Keratinocyte (primary cell): ENCODE measurements at regions not wholly inside any gene's neighbourhood (a gene's known extent, or its start where the extent isn't known, plus 50 kb on each side); places are given as distances from the start of the nearest gene placed in this dataset.

ENCODE experiments used
- DNase-seq: peaks from one replicate; pipeline ENCODE4 v3.0.0-alpha.2; 2011; ENCODE audit warnings: low read depth, missing footprints, low spot score
- FAIRE-seq: peaks from 2 replicates; lab custom pipeline; 2011; peaks lifted over from hg19 to GRCh38; lab: Jason Lieb, UNC
- H2AFZ ChIP-seq: 2 replicates; pipeline ENCODE4 v1.6.0; 2012; ENCODE audit warnings: low read length, control low read depth, inconsistent platforms; ENCODE audit not compliant: control insufficient read depth
- H3K27ac ChIP-seq: 2 replicates; pipeline ENCODE4 v1.5.1; 2011; ENCODE audit warnings: low read length; ENCODE audit not compliant: control insufficient read depth, insufficient read depth
- H3K27me3 ChIP-seq: 3 replicates; pipeline ENCODE4 v1.6.0; 2011; ENCODE audit warnings: low read length; ENCODE audit not compliant: control insufficient read depth, insufficient read depth; ENCODE audit errors: extremely low read depth
- H3K36me3 ChIP-seq, 2 experiments: 2 replicates in 1 of 2; 3 replicates in 1 of 2; pipeline ENCODE4 v1.5.1; 2011; ENCODE audit warnings: low read length in 2 of 2, mild to moderate bottlenecking in 1 of 2; ENCODE audit not compliant: control insufficient read depth in 2 of 2, insufficient read depth in 2 of 2; ENCODE audit errors: extremely low read depth in 1 of 2
- H3K4me1 ChIP-seq: 3 replicates; pipeline ENCODE4 v1.5.1; 2011; ENCODE audit warnings: low read length; ENCODE audit not compliant: control insufficient read depth, insufficient read depth; ENCODE audit errors: extremely low read depth
- H3K4me2 ChIP-seq: 3 replicates; pipeline ENCODE4 v1.6.0; 2011; ENCODE audit warnings: low read depth, low read length; ENCODE audit not compliant: control insufficient read depth, insufficient read depth; ENCODE audit errors: extremely low read depth
- H3K4me3 ChIP-seq, 3 experiments: fragments of 200-600 bp in 1 of 3; sonication (generic) in 1 of 3; 2 replicates in 2 of 3; 3 replicates in 1 of 3; pipeline ENCODE4 v1.5.1; 2011 to 2016; ENCODE audit warnings: low read length in 3 of 3, mild to moderate bottlenecking in 3 of 3, control low read depth in 2 of 3, inconsistent platforms in 1 of 3, low read depth in 1 of 3, mixed read lengths in 1 of 3, mixed run types in 1 of 3, moderate library complexity in 1 of 3; ENCODE audit not compliant: control insufficient read depth in 2 of 3, insufficient read depth in 2 of 3; ENCODE audit errors: extremely low read depth in 1 of 3
- H3K79me2 ChIP-seq: 2 replicates; pipeline ENCODE4 v1.6.0; 2012; ENCODE audit warnings: low read length; ENCODE audit not compliant: control insufficient read depth, insufficient read depth
- H3K9ac ChIP-seq: 3 replicates; pipeline ENCODE4 v1.6.0; 2011; ENCODE audit warnings: low read length; ENCODE audit not compliant: control insufficient read depth, insufficient read depth; ENCODE audit errors: extremely low read depth
- H3K9me1 ChIP-seq: 3 replicates; pipeline ENCODE4 v1.6.0; 2011; ENCODE audit warnings: low read length; ENCODE audit not compliant: control insufficient read depth, insufficient read depth; ENCODE audit errors: extremely low read depth
- H3K9me3 ChIP-seq: 2 replicates; pipeline ENCODE4 v1.5.1; 2012; ENCODE audit warnings: low read depth, low read length; ENCODE audit not compliant: control insufficient read depth
- H4K20me1 ChIP-seq: 3 replicates; pipeline ENCODE4 v1.6.0; 2011; ENCODE audit warnings: low read length; ENCODE audit not compliant: control insufficient read depth, insufficient read depth; ENCODE audit errors: extremely low read depth
- EZH2 ChIP-seq: IDR thresholded peaks from one replicate; pipeline ENCODE4 v1.6.1; 2012; ENCODE audit warnings: inconsistent platforms, mild to moderate bottlenecking, low read length, moderate library complexity
- dilution Hi-C: fragments of 300-500 bp; cut with MboI; formaldehyde crosslinking; loops from one replicate; pipeline ENCODE4 v1.7.0; 2020; ENCODE audit warnings: low sequenced_read_pairs; ENCODE audit not compliant: extremely low pct_ligation_motif_present
- TF ChIP-seq, protein P1 (sequence below), 3 experiments: IDR thresholded peaks in 1 of 3; conservative IDR thresholded peaks in 1 of 3; optimal IDR thresholded peaks in 1 of 3; 2 replicates in 2 of 3; 3 replicates in 1 of 3; pipeline versions ENCODE3 to v1.5.1; 2011; ENCODE audit warnings: low read length in 3 of 3, mild to moderate bottlenecking in 3 of 3, moderate library complexity in 2 of 3, control low read depth in 1 of 3, inconsistent platforms in 1 of 3; ENCODE audit not compliant: insufficient read depth in 2 of 3; ENCODE audit errors: extremely low read depth in 1 of 3

DNA sequence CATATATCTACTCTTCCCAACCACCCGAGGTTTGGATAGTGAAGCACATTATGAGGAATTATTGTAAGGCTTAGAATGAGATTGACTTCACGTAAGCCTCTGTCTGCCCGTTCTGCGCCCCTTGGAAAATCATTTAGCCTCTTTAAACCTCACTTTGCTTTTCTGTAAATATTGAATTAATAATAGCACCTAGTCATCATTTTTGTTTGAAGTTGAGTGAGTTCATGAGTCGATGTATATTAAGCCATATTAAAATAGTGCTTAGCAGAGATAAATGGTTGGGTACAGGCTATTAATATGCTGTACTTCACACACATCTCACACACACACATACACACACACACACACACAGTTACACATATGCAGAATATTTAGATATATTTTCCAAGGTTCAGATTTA lies 344.8 kb upstream of the EYS start:
- no peak overlapping the region for H3K9ac ChIP-seq
- H3K4me3 ChIP-seq, result no peak overlapping the region
- H3K4me2 ChIP-seq, result no peak overlapping the region
- H4K20me1 ChIP-seq, result no peaks in the 10 kb centered on the region
- H3K4me1 ChIP-seq, result no peaks in the 10 kb centered on the region
- H3K27ac ChIP-seq, result no peak overlapping the region
- no peaks in the 10 kb centered on the region for H3K9me1 ChIP-seq
- no peaks in the 10 kb centered on the region for H3K36me3 ChIP-seq
- dilution Hi-C loops, result no loop called here
- H2AFZ ChIP-seq, result no peak overlapping the region
- H3K27me3 ChIP-seq, result no peaks in the 10 kb centered on the region
- FAIRE-seq (no peak), DNase-seq (no peak)
- TF ChIP-seq, protein P1, sequence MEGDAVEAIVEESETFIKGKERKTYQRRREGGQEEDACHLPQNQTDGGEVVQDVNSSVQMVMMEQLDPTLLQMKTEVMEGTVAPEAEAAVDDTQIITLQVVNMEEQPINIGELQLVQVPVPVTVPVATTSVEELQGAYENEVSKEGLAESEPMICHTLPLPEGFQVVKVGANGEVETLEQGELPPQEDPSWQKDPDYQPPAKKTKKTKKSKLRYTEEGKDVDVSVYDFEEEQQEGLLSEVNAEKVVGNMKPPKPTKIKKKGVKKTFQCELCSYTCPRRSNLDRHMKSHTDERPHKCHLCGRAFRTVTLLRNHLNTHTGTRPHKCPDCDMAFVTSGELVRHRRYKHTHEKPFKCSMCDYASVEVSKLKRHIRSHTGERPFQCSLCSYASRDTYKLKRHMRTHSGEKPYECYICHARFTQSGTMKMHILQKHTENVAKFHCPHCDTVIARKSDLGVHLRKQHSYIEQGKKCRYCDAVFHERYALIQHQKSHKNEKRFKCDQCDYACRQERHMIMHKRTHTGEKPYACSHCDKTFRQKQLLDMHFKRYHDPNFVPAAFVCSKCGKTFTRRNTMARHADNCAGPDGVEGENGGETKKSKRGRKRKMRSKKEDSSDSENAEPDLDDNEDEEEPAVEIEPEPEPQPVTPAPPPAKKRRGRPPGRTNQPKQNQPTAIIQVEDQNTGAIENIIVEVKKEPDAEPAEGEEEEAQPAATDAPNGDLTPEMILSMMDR (optimal IDR thresholded peaks at IDR 0.05 in 1 of 3, IDR thresholded peaks at IDR 0.05 in 1 of 3, conservative IDR thresholded peaks at IDR 0.05 in 1 of 3; ENCODE audit: extremely low read depth in 1 of 3, insufficient read depth in 2 of 3, low read length in 3 of 3), result no peak
- no peak for TF ChIP-seq EZH2
- no peaks in the 10 kb centered on the region for H3K79me2 ChIP-seq
- H3K9me3 ChIP-seq, result no peaks in the 10 kb centered on the region

DNA sequence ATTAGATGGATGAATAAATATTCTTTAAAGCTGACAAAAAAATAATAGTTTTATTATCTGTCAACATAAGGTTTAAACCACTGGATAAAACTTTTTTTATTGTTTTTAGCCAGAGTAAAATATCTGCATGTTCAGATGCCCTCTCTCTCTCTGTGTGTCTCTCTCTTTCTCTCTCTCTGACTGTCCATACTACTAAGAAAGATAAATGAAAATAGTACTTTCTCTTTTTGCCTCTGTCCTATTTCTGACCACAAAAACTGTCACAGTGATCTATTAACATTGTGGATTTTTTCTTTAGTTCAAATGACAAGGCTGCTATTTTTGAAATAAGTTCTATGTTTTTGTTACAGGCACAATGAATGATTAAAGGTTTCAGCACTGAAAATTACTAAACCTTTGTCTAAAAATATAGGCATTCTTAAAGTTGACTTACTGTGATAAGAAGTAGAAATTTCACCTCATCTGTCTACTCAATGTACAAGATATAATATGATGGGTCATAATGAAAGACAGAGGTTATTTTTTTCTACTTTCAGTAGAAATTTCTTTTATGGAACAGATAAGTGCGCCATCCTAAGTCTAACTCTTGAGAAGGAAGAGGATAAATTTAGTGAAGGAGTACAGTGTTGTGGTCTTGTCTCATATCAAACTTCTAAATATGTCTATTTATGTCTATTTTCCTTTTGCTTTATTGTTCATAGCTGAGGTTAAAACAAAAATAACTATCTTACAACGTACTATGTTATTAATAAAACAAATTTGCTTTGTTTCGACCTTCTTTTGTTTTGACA lies 341.9 kb upstream of the EYS start:
- H4K20me1 ChIP-seq, result no peaks in the 10 kb centered on the region
- H3K9ac ChIP-seq, result no peak overlapping the region
- H2AFZ ChIP-seq, result no peak overlapping the region
- DNase-seq (no peak), FAIRE-seq (no peak)
- H3K79me2 ChIP-seq, result no peaks in the 10 kb centered on the region
- dilution Hi-C loops, result no loop called here
- no peaks in the 10 kb centered on the region for H3K36me3 ChIP-seq
- H3K27ac ChIP-seq, result no peak overlapping the region
- no peak overlapping the region for H3K4me2 ChIP-seq
- no peak for TF ChIP-seq EZH2
- TF ChIP-seq, protein P1 (optimal IDR thresholded peaks at IDR 0.05 in 1 of 3, IDR thresholded peaks at IDR 0.05 in 1 of 3, conservative IDR thresholded peaks at IDR 0.05 in 1 of 3; ENCODE audit: extremely low read depth in 1 of 3, insufficient read depth in 2 of 3, low read length in 3 of 3), result no peak
- no peaks in the 10 kb centered on the region for H3K9me3 ChIP-seq
- H3K27me3 ChIP-seq, result no peaks in the 10 kb centered on the region
- H3K4me1 ChIP-seq, result no peaks in the 10 kb centered on the region
- H3K4me3 ChIP-seq, result no peak overlapping the region
- H3K9me1 ChIP-seq, result no peaks in the 10 kb centered on the region
